Neural progenitor cell (in vitro differentiated cells): ENCODE measurements at regions not wholly inside any gene's neighbourhood (a gene's known extent, or its start where the extent isn't known, plus 50 kb on each side); places are given as distances from the start of the nearest gene placed in this dataset.

Experiments
- EZH2 ChIP-seq: fragments of 200-600 bp; sonication (generic); IDR thresholded peaks from 2 replicates; pipeline ENCODE4 v1.6.1; 2017; ENCODE audit warnings: antibody characterized with exemption, mild to moderate bottlenecking, moderate library complexity
- EZH2phosphoT487 ChIP-seq: fragments of 200-600 bp; sonication (generic); IDR thresholded peaks from 2 replicates; pipeline ENCODE4 v1.6.1; 2017; ENCODE audit warnings: antibody characterized with exemption
- TF ChIP-seq, protein P1 (sequence below): fragments of 200-600 bp; sonication (generic); IDR thresholded peaks from 2 replicates; pipeline ENCODE4 v1.5.1; 2017; ENCODE audit warnings: antibody characterized with exemption, mild to moderate bottlenecking

DNA sequence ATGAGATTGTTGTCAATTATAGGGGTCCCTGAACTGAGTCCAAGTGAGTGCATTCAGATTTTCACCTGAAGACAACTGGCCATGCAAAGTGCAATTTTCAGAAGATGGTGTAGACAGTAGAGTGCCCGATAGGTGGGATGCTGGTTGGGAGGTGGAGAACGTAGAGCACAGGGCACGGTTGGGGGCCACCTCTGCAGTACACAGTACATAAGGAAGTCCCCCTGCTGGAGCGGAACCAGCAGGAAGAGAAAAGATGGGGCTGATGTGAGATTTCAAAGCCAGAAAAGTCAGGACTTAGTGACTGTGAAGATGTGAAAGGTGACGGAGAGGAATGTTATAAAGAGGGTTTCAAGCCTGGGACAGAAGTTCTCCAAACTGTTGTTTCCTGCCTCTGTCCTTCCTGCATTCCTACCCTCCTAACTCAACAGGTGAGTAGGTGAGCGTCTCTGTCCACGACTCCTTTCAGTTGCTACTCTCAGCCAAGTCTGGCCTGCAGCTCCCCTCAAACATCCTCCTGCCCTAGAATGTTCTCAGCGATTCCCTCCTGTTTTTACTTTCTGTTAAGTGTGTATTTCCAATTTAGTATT, 330.8 kb downstream of the PRL start:
- TF ChIP-seq, protein P1, sequence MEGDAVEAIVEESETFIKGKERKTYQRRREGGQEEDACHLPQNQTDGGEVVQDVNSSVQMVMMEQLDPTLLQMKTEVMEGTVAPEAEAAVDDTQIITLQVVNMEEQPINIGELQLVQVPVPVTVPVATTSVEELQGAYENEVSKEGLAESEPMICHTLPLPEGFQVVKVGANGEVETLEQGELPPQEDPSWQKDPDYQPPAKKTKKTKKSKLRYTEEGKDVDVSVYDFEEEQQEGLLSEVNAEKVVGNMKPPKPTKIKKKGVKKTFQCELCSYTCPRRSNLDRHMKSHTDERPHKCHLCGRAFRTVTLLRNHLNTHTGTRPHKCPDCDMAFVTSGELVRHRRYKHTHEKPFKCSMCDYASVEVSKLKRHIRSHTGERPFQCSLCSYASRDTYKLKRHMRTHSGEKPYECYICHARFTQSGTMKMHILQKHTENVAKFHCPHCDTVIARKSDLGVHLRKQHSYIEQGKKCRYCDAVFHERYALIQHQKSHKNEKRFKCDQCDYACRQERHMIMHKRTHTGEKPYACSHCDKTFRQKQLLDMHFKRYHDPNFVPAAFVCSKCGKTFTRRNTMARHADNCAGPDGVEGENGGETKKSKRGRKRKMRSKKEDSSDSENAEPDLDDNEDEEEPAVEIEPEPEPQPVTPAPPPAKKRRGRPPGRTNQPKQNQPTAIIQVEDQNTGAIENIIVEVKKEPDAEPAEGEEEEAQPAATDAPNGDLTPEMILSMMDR, result no peak
- TF ChIP-seq EZH2, result no peak
- no peak for TF ChIP-seq EZH2phosphoT487
